ENCODE measurements at regions not wholly inside any gene's neighbourhood (a gene's known extent, or its start where the extent isn't known, plus 50 kb on each side); places are given as distances from the start of the nearest gene placed in this dataset.

DNA sequence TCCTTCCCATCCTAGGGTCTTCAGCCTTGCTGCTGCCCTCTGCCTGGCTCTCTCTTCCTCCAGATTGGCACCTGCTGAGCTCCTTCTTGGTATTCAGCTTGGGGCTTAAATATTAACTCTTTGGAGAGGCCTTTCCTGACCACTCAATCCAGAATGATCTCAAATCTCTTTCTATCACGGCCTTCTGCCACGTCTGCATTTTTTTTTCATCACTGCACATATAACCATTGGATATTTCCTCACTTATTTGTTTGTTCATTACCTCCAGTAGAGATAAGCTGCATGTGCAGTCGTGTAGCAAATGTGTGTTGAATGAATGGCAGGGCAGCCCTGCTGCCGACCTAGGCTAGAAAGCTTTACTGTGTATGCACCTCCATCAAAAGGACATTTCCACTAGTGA lies 51.6 kb upstream of the MPP7 start:
- Histone ChIP-seq H3K79me2 (no peaks in the 10 kb centered on the region), H3K27ac (no peak overlapping the region), H3K9me2 (replicated peaks; ENCODE audit: insufficient read depth) (no peaks in the 10 kb centered on the region), H3K4me1 (ENCODE audit: insufficient read depth) (peaks cover 7% of the 10 kb centered on the region), H3K4me3 (no peak overlapping the region), H2AFZ (no peak overlapping the region), H3K27me3 (no peaks in the 10 kb centered on the region), H3K36me3 (replicated peaks; ENCODE audit: insufficient read depth, low read depth) (no peaks in the 10 kb centered on the region), H3K4me2 (peak overlapping the region; percentile 25), H4K20me1 (ENCODE audit: insufficient read depth, poor library complexity, severe bottlenecking) (no peaks in the 10 kb centered on the region), H3K9me3 (ENCODE audit: low read depth) (no peaks in the 10 kb centered on the region)
- TF ChIP-seq EZH2phosphoT487 (IDR thresholded peaks at IDR 0.05; ENCODE audit: low read depth, severe bottlenecking, unreplicated experiment): no peak
- no peak for TF ChIP-seq EZH2 (IDR thresholded peaks at IDR 0.05; ENCODE audit: borderline replicate concordance)
- TF ChIP-seq, protein P1, sequence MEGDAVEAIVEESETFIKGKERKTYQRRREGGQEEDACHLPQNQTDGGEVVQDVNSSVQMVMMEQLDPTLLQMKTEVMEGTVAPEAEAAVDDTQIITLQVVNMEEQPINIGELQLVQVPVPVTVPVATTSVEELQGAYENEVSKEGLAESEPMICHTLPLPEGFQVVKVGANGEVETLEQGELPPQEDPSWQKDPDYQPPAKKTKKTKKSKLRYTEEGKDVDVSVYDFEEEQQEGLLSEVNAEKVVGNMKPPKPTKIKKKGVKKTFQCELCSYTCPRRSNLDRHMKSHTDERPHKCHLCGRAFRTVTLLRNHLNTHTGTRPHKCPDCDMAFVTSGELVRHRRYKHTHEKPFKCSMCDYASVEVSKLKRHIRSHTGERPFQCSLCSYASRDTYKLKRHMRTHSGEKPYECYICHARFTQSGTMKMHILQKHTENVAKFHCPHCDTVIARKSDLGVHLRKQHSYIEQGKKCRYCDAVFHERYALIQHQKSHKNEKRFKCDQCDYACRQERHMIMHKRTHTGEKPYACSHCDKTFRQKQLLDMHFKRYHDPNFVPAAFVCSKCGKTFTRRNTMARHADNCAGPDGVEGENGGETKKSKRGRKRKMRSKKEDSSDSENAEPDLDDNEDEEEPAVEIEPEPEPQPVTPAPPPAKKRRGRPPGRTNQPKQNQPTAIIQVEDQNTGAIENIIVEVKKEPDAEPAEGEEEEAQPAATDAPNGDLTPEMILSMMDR (IDR thresholded peaks at IDR 0.05; ENCODE audit: poor library complexity): no peak
- DNase-seq (ENCODE audit: low spot score): no peak
- WGBS (ENCODE audit: low lambda C conversion rate, missing lambda C conversion rate): 52% methylated on average over 4 of the region's 4 CpGs

DNA sequence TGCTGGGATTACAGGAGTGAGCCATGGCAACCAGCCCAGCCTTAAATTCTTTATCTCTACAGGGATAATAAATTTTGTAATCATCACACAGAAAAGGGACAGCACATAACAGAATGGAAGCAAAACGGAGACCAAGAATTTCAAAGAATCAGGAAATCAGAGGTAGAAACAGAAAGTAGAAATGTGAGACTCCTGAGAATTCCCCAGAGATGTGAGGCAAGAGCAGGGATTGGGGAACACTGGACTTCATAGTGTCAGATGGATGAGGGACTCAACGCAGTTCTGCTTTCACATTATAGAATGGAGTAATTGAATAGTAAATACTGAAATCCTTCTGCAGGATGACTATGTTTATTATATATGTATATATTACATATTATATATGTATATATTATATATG lies 52.5 kb upstream of the MPP7 start:
- Histone ChIP-seq H4K20me1 (ENCODE audit: insufficient read depth, poor library complexity, severe bottlenecking) (no peaks in the 10 kb centered on the region), H3K4me3 (no peak overlapping the region), H3K4me2 (no peak overlapping the region), H3K27ac (no peak overlapping the region), H2AFZ (no peak overlapping the region), H3K9me3 (ENCODE audit: low read depth) (no peaks in the 10 kb centered on the region), H3K79me2 (no peaks in the 10 kb centered on the region), H3K36me3 (replicated peaks; ENCODE audit: insufficient read depth, low read depth) (no peaks in the 10 kb centered on the region), H3K27me3 (no peaks in the 10 kb centered on the region), H3K4me1 (ENCODE audit: insufficient read depth) (peaks cover 7% of the 10 kb centered on the region), H3K9me2 (replicated peaks; ENCODE audit: insufficient read depth) (no peaks in the 10 kb centered on the region)
- TF ChIP-seq, protein P1 (IDR thresholded peaks at IDR 0.05; ENCODE audit: poor library complexity): no peak
- TF ChIP-seq EZH2phosphoT487 (IDR thresholded peaks at IDR 0.05; ENCODE audit: low read depth, severe bottlenecking, unreplicated experiment) (no peak), EZH2 (IDR thresholded peaks at IDR 0.05; ENCODE audit: borderline replicate concordance) (no peak)
- no peak for DNase-seq (ENCODE audit: low spot score)
- 74% methylated on average over 2 of the region's 2 CpGs for WGBS (ENCODE audit: low lambda C conversion rate, missing lambda C conversion rate)

DNA sequence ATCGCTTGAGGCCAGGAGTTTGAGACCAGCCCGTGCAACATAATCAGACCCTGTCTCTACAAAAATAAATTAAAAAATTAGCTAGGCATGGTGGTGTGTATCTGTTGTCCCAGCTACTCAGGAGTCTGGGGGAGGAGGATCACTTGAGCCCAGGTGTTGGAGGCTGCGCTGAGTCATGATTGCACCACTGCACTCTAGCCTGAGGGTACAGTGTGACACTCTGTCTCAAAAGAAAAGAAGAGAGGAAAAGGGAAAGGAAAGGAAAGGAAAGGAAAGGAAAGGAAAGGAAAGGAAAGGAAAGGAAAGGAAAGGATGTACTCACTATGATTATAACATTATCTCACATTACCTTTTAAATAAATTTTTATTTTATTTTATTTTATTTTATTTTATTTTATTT lies 56.5 kb upstream of the MPP7 start:
- Histone ChIP-seq H3K9me3 (ENCODE audit: low read depth) (no peaks in the 10 kb centered on the region), H3K27me3 (no peaks in the 10 kb centered on the region), H3K36me3 (replicated peaks; ENCODE audit: insufficient read depth, low read depth) (no peaks in the 10 kb centered on the region), H3K4me3 (no peak overlapping the region), H3K9me2 (replicated peaks; ENCODE audit: insufficient read depth) (no peaks in the 10 kb centered on the region), H3K79me2 (no peaks in the 10 kb centered on the region), H4K20me1 (ENCODE audit: insufficient read depth, poor library complexity, severe bottlenecking) (no peaks in the 10 kb centered on the region), H3K4me1 (ENCODE audit: insufficient read depth) (peaks cover 7% of the 10 kb centered on the region), H3K4me2 (no peak overlapping the region), H2AFZ (no peak overlapping the region), H3K27ac (no peak overlapping the region)
- no peak for TF ChIP-seq EZH2phosphoT487 (IDR thresholded peaks at IDR 0.05; ENCODE audit: low read depth, severe bottlenecking, unreplicated experiment)
- TF ChIP-seq, protein P1 (IDR thresholded peaks at IDR 0.05; ENCODE audit: poor library complexity): no peak
- no peak for TF ChIP-seq EZH2 (IDR thresholded peaks at IDR 0.05; ENCODE audit: borderline replicate concordance)
- 94% methylated on average over 3 of the region's 3 CpGs for WGBS (ENCODE audit: low lambda C conversion rate, missing lambda C conversion rate)
- no peak for DNase-seq (ENCODE audit: low spot score)

DNA sequence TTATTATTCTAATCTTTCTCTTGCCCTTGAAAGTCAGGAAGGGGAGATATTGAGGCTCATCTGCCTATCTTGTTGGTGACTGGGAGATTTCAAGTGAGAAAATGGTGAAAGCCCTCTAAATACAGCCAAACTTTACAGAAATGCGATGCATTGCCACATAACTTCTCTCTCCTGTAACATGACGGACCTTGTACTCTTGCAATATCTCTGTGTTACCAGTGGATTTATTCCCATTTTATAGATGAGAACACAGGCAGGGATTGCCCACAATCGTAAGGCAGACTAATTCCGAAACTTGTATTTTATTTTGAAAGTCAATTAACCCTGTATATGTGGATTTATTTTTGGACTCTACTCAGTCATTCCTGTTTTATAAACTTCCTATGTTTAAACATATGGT lies 57.3 kb upstream of the MPP7 start:
- no peak for DNase-seq (ENCODE audit: low spot score)
- Histone ChIP-seq H3K9me3 (ENCODE audit: low read depth) (no peaks in the 10 kb centered on the region), H3K9me2 (replicated peaks; ENCODE audit: insufficient read depth) (no peaks in the 10 kb centered on the region), H3K4me3 (no peak overlapping the region), H3K27me3 (no peaks in the 10 kb centered on the region), H2AFZ (no peak overlapping the region), H4K20me1 (ENCODE audit: insufficient read depth, poor library complexity, severe bottlenecking) (no peaks in the 10 kb centered on the region), H3K27ac (no peak overlapping the region), H3K36me3 (replicated peaks; ENCODE audit: insufficient read depth, low read depth) (no peaks in the 10 kb centered on the region), H3K79me2 (no peaks in the 10 kb centered on the region), H3K4me1 (ENCODE audit: insufficient read depth) (no peaks in the 10 kb centered on the region), H3K4me2 (no peak overlapping the region)
- 75% methylated on average over 4 of the region's 4 CpGs for WGBS (ENCODE audit: low lambda C conversion rate, missing lambda C conversion rate)
- TF ChIP-seq EZH2phosphoT487 (IDR thresholded peaks at IDR 0.05; ENCODE audit: low read depth, severe bottlenecking, unreplicated experiment): no peak
- TF ChIP-seq EZH2 (IDR thresholded peaks at IDR 0.05; ENCODE audit: borderline replicate concordance): no peak
- TF ChIP-seq, protein P1 (IDR thresholded peaks at IDR 0.05; ENCODE audit: poor library complexity): no peak

All from hepatocyte (in vitro differentiated cells).